IPS-18a (cell line): ENCODE measurements at regions not wholly inside any gene's neighbourhood (a gene's known extent, or its start where the extent isn't known, plus 50 kb on each side); places are given as distances from the start of the nearest gene placed in this dataset.

Experiments
- H3K27ac ChIP-seq: one replicate; pipeline ENCODE4 v1.5.1; 2013; ENCODE audit warnings: low read length
- H3K27me3 ChIP-seq: one replicate; pipeline ENCODE4 v1.6.1; 2013; ENCODE audit warnings: mild to moderate bottlenecking, low read length; ENCODE audit not compliant: control insufficient read depth, insufficient read depth
- H3K36me3 ChIP-seq: one replicate; pipeline ENCODE4 v1.6.1; 2013; ENCODE audit warnings: low read depth, low read length; ENCODE audit not compliant: control insufficient read depth
- H3K4me1 ChIP-seq: one replicate; pipeline ENCODE4 v1.6.1; 2013; ENCODE audit warnings: low read depth, low read length; ENCODE audit not compliant: control insufficient read depth
- H3K4me3 ChIP-seq: one replicate; pipeline ENCODE4 v1.5.1; 2013; ENCODE audit warnings: low read length
- H3K9ac ChIP-seq: one replicate; pipeline ENCODE4 v1.6.1; 2013; ENCODE audit warnings: mild to moderate bottlenecking, low read length, moderate library complexity
- H3K9me3 ChIP-seq: one replicate; pipeline ENCODE4 v1.6.1; 2013; ENCODE audit warnings: low read depth, low read length; ENCODE audit not compliant: control insufficient read depth

GRCh38 chr5:77926337-77926736 lies 150.2 kb upstream of the TBCA start:
- no peaks in the 10 kb centered on the region for H3K9me3 ChIP-seq
- H3K27ac ChIP-seq: no peak overlapping the region
- no peak overlapping the region for H3K4me3 ChIP-seq
- no peak overlapping the region for H3K9ac ChIP-seq
- H3K4me1 ChIP-seq: peaks cover 14% of the 10 kb centered on the region
- H3K27me3 ChIP-seq: no peaks in the 10 kb centered on the region
- H3K36me3 ChIP-seq: no peaks in the 10 kb centered on the region

GRCh38 chr5:77925503-77925902 lies 149.4 kb upstream of the TBCA start:
- H3K9me3 ChIP-seq: no peaks in the 10 kb centered on the region
- no peaks in the 10 kb centered on the region for H3K36me3 ChIP-seq
- H3K4me1 ChIP-seq: peaks cover 14% of the 10 kb centered on the region
- H3K4me3 ChIP-seq: no peak overlapping the region
- H3K27ac ChIP-seq: no peak overlapping the region
- H3K27me3 ChIP-seq: no peaks in the 10 kb centered on the region
- no peak overlapping the region for H3K9ac ChIP-seq

DNA sequence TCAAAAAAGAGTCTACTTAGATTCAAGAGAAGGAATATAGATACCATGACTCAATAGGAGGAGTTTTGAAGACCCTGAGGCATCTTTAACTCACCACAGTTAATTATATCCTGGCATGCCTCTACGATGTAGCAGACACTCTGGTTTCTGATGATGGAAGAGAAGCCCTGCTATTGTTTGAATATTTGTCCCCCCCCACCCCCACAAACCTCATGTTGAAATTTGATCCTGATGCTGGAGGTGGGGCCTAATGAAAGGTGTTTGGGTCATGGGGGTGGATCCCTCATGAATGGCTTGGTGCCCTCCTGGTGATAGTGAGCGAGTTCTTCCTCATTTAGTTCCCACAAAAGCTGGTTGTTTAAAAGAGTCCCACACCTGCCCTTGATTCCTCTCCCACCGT lies 147.9 kb upstream of the TBCA start:
- Histone ChIP-seq H3K9ac (no peak overlapping the region), H3K4me3 (no peak overlapping the region), H3K27ac (no peak overlapping the region), H3K9me3 (no peaks in the 10 kb centered on the region), H3K27me3 (no peaks in the 10 kb centered on the region), H3K36me3 (no peaks in the 10 kb centered on the region), H3K4me1 (peaks cover 14% of the 10 kb centered on the region)

GRCh38 chr5:77923666-77924065 lies 147.5 kb upstream of the TBCA start:
- H3K4me3 ChIP-seq: no peak overlapping the region
- no peaks in the 10 kb centered on the region for H3K9me3 ChIP-seq
- H3K36me3 ChIP-seq: no peaks in the 10 kb centered on the region
- no peak overlapping the region for H3K9ac ChIP-seq
- peaks cover 14% of the 10 kb centered on the region for H3K4me1 ChIP-seq
- no peaks in the 10 kb centered on the region for H3K27me3 ChIP-seq
- no peak overlapping the region for H3K27ac ChIP-seq

DNA sequence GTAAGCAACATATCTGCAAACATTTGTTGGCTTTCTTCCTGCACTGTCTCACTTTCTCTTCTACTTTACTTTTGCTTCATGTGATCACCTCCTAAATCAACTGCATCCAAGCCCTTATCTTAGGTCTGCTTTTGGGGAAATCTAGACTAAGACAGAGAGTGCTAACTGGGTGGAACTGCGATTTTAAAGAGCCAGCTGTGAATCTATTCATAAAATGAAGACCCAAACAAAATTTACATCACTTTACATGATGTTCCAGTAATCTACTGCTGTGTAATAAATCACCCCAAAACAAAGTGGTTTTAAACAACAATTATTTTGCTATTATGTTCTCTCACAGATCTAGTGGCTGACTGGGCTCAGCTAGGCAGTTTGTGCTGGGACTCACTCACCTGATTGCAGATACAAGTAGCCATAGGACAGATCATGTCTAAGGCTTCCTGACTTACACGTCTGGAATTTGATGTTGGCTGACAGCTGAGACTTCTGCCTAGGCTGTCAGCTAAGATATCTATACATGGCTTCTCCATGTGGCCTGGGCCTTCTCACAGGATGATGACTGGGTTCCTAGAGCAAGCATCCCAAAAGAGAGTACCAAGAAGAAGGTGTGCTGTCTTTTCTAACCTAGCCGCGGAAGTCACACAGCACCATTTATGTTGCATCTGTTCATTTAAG lies 145.1 kb upstream of the TBCA start:
- H3K4me1 ChIP-seq: peaks cover 14% of the 10 kb centered on the region
- no peak overlapping the region for H3K4me3 ChIP-seq
- H3K9me3 ChIP-seq: no peaks in the 10 kb centered on the region
- no peak overlapping the region for H3K9ac ChIP-seq
- no peaks in the 10 kb centered on the region for H3K36me3 ChIP-seq
- H3K27ac ChIP-seq: no peak overlapping the region
- H3K27me3 ChIP-seq: no peaks in the 10 kb centered on the region

- Histone ChIP-seq H3K9me3 (no peaks in the 10 kb centered on the region), H3K27ac (no peak overlapping the region), H3K9ac (no peak overlapping the region), H3K4me1 (peaks cover 14% of the 10 kb centered on the region), H3K36me3 (no peaks in the 10 kb centered on the region), H3K27me3 (no peaks in the 10 kb centered on the region), H3K4me3 (no peak overlapping the region)
Measured at GRCh38 chr5:77920359-77921058, 144.4 kb upstream of the TBCA start.

DNA sequence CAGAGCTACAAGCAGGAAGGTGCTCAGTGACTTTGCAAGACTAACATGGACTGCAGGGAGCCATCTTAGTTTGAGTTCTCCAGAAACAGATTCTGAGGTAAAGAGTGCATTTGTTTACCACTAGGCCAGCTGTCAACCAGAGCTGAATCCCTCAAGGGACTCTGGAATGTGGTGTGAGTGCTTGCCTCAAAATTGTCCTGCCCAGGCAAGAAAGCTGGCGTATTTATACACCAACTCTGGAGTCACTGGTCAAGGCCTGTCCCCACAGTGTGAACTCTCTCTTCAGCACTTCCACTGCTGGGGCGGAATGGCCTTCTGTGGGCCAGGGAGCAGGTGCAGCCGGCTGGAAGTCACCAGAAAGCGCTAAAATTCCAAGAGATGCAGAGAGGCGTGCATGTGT lies 139.2 kb upstream of the TBCA start:
- Histone ChIP-seq H3K4me1 (peaks cover 15% of the 10 kb centered on the region), H3K9me3 (no peaks in the 10 kb centered on the region), H3K9ac (no peak overlapping the region), H3K36me3 (no peaks in the 10 kb centered on the region), H3K4me3 (no peak overlapping the region), H3K27ac (no peak overlapping the region), H3K27me3 (peaks cover 8% of the 10 kb centered on the region)

- Histone ChIP-seq H3K36me3 (no peaks in the 10 kb centered on the region), H3K27ac (no peak overlapping the region), H3K27me3 (peaks cover 8% of the 10 kb centered on the region), H3K4me3 (no peak overlapping the region), H3K9ac (no peak overlapping the region), H3K9me3 (no peaks in the 10 kb centered on the region), H3K4me1 (peaks cover 15% of the 10 kb centered on the region)
Measured at GRCh38 chr5:77912721-77913120, 136.6 kb upstream of the TBCA start.

DNA sequence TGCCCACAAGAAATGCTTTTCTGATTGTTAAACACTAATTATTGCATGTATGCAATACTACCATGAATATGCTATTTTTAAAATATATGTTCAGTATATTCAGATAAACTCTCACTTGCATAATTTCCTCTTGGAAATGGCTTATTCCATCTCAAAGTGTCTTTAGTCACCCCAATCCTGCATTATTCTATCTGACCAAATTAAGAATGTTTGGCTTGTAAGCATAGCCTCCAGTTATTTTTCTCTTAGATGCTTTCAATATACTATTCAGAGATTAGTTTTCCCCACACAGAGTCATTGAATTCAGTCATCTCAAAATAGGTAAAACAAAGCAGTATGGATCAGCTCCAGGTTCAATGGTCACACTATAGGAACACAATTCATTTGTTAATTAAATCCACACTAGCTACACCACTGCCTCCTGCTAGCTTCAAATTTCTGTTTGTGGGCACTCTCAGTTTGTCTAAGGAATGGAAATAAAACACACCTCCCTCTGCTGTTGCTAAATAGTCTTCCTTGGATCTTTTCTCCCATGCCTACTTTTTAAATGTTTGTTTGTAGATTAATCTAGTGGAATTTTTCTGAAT lies 134.6 kb upstream of the TBCA start:
- Histone ChIP-seq H3K27me3 (peaks cover 8% of the 10 kb centered on the region), H3K36me3 (no peaks in the 10 kb centered on the region), H3K4me1 (peaks cover 15% of the 10 kb centered on the region), H3K9ac (no peak overlapping the region), H3K9me3 (no peaks in the 10 kb centered on the region), H3K27ac (no peak overlapping the region), H3K4me3 (no peak overlapping the region)

GRCh38 chr5:77909237-77909636 lies 133.1 kb upstream of the TBCA start:
- H3K4me1 ChIP-seq: peaks cover 19% of the 10 kb centered on the region
- H3K9me3 ChIP-seq: no peaks in the 10 kb centered on the region
- no peak overlapping the region for H3K27ac ChIP-seq
- H3K36me3 ChIP-seq: no peaks in the 10 kb centered on the region
- no peak overlapping the region for H3K9ac ChIP-seq
- peaks cover 8% of the 10 kb centered on the region for H3K27me3 ChIP-seq
- no peak overlapping the region for H3K4me3 ChIP-seq

GRCh38 chr5:77908787-77909186 lies 132.6 kb upstream of the TBCA start:
- no peaks in the 10 kb centered on the region for H3K36me3 ChIP-seq
- peaks cover 8% of the 10 kb centered on the region for H3K27me3 ChIP-seq
- H3K9me3 ChIP-seq: no peaks in the 10 kb centered on the region
- no peak overlapping the region for H3K9ac ChIP-seq
- peaks cover 22% of the 10 kb centered on the region for H3K4me1 ChIP-seq
- no peak overlapping the region for H3K4me3 ChIP-seq
- H3K27ac ChIP-seq: no peak overlapping the region

GRCh38 chr5:77907786-77908185 lies 131.6 kb upstream of the TBCA start:
- Histone ChIP-seq H3K27me3 (peaks cover 8% of the 10 kb centered on the region), H3K27ac (no peak overlapping the region), H3K9me3 (no peaks in the 10 kb centered on the region), H3K9ac (no peak overlapping the region), H3K4me3 (no peak overlapping the region), H3K4me1 (peaks cover 21% of the 10 kb centered on the region), H3K36me3 (no peaks in the 10 kb centered on the region)
